ENCODE measurements at regions not wholly inside any gene's neighbourhood (a gene's known extent, or its start where the extent isn't known, plus 50 kb on each side); places are given as distances from the start of the nearest gene placed in this dataset.

DNA sequence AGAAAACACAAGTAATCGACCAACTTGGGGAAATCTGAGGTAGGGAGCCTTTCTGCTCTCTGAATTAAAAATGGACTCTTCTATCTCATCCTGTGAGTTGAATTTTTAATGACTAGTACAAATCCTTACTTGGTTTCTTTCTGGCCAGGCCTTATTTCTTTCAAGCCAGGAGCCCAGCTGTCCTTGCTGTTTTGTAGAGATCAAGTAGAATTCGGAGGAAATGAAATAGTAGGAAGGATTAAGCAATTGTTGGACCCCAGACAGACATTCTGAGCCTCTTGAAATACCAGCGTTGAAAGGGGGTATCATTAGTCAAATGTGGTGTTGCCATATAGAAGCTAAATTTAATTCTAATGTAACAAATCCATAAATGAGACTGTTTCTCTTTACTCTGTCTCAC lies 53.7 kb upstream of the SMIM15 start:
- Histone ChIP-seq H3K27me3 (ENCODE audit: control insufficient read depth in 5 of 5, insufficient read depth in 4 of 5, low read length in 5 of 5) (peaks cover 0 to 4% (median 0%) of the 10 kb centered on the region in 5 donors), H3K9ac (ENCODE audit: low read length in 5 of 5) (no peak overlapping the region), H3K4me1 (ENCODE audit: control insufficient read depth in 5 of 5, insufficient read depth in 5 of 5, low read length in 5 of 5) (peaks cover 0 to 3% (median 0%) of the 10 kb centered on the region in 5 donors), H3K36me3 (ENCODE audit: control insufficient read depth in 5 of 5, insufficient read depth in 5 of 5, low read length in 5 of 5) (no peaks in the 10 kb centered on the region), H3K9me3 (ENCODE audit: control insufficient read depth in 5 of 5, low read length in 5 of 5) (peaks cover 0 to 8% (median 0%) of the 10 kb centered on the region in 5 donors), H3K27ac (ENCODE audit: low read depth, low read length) (no peak overlapping the region), H3K4me3 (ENCODE audit: low read depth in 1 of 5, low read length in 5 of 5) (no peak overlapping the region)

DNA sequence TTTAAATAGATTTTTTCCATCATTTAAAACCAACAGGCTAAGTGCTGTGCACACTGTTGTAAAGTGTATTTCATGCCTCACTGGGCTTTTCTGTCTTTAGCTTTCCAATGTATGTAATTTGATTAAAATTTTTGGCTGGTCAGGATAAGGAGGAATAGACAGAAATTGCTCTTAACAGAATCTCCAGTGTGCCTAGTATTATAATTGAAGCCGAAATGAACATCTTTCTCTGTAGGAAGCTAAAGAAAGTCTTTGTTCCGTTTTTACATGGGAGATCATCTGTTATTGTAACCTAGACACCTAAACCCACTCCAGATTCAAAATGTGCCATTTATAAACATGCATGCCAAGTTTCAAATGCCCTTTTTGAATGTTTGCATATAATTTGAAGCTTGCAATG lies 54.5 kb upstream of the SMIM15 start:
- peaks cover 0 to 4% (median 0%) of the 10 kb centered on the region in 5 donors for H3K27me3 ChIP-seq (ENCODE audit: control insufficient read depth in 5 of 5, insufficient read depth in 4 of 5, low read length in 5 of 5)
- H3K9me3 ChIP-seq (ENCODE audit: control insufficient read depth in 5 of 5, low read length in 5 of 5), result peaks cover 0 to 8% (median 0%) of the 10 kb centered on the region in 5 donors
- H3K36me3 ChIP-seq (ENCODE audit: control insufficient read depth in 5 of 5, insufficient read depth in 5 of 5, low read length in 5 of 5), result no peaks in the 10 kb centered on the region
- no peak overlapping the region for H3K27ac ChIP-seq (ENCODE audit: low read depth, low read length)
- H3K9ac ChIP-seq (ENCODE audit: low read length in 5 of 5), result no peak overlapping the region
- peaks cover 0 to 3% (median 0%) of the 10 kb centered on the region in 5 donors for H3K4me1 ChIP-seq (ENCODE audit: control insufficient read depth in 5 of 5, insufficient read depth in 5 of 5, low read length in 5 of 5)
- no peak overlapping the region for H3K4me3 ChIP-seq (ENCODE audit: low read depth in 1 of 5, low read length in 5 of 5)

DNA sequence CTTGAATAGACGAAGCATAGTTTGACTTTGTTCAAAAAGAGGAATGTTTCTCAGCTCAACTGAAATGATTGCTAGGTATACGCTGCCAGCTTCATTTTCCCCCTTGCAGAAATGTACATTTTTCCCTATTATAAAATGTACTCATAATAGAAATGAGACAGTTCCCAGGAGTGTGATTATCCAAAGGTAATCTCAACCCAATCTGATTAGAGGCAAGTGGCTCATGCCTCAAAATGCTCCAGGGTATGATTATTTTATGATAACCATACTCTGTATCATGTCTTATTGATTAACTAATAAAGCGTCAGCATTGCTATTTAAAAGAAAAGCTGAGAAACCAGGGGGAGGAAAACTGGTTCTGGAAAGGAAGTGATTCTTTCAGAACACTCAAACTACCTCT lies 54.9 kb upstream of the SMIM15 start:
- H3K27me3 ChIP-seq (ENCODE audit: control insufficient read depth in 5 of 5, insufficient read depth in 4 of 5, low read length in 5 of 5), result peaks cover 0 to 4% (median 0%) of the 10 kb centered on the region in 5 donors
- H3K9ac ChIP-seq (ENCODE audit: low read length in 5 of 5), result no peak overlapping the region
- peaks cover 0 to 3% (median 0%) of the 10 kb centered on the region in 5 donors for H3K4me1 ChIP-seq (ENCODE audit: control insufficient read depth in 5 of 5, insufficient read depth in 5 of 5, low read length in 5 of 5)

DNA sequence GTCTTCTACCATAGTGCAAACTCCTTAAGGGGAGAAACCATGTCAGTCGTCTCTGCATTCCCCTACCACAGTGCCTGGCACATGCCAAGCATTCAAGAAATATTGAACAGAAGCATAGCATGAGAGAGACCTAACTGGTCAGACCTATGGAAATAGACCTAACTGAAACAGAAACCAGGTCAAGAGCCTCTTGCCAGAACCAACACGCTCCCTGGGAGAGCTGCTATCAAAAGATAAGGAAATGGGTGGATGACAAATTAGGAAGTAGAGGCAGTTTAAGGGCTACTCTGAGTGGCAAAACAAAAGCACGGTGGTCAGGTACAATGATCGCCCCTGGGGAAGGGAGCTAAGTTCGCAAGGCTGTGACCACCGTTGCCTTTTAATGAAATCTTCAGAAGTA lies 66.0 kb upstream of the SMIM15 start:
- no peak overlapping the region for H3K9ac ChIP-seq (ENCODE audit: low read length in 5 of 5)
- peaks cover 0 to 5% (median 3%) of the 10 kb centered on the region in 5 donors for H3K9me3 ChIP-seq (ENCODE audit: control insufficient read depth in 5 of 5, low read length in 5 of 5)
- H3K4me3 ChIP-seq (ENCODE audit: low read depth in 1 of 5, low read length in 5 of 5), result no peak overlapping the region
- no peak overlapping the region for H3K27ac ChIP-seq (ENCODE audit: low read depth, low read length)
- no peaks in the 10 kb centered on the region for H3K36me3 ChIP-seq (ENCODE audit: control insufficient read depth in 5 of 5, insufficient read depth in 5 of 5, low read length in 5 of 5)
- H3K4me1 ChIP-seq (ENCODE audit: control insufficient read depth in 5 of 5, insufficient read depth in 5 of 5, low read length in 5 of 5), result peaks cover 0 to 2% (median 0%) of the 10 kb centered on the region in 5 donors
- H3K27me3 ChIP-seq (ENCODE audit: control insufficient read depth in 5 of 5, insufficient read depth in 4 of 5, low read length in 5 of 5), result no peaks in the 10 kb centered on the region

More for the DNA sequence above, 54.9 kb upstream of the SMIM15 start:
- Histone ChIP-seq H3K4me3 (ENCODE audit: low read depth in 1 of 5, low read length in 5 of 5) (no peak overlapping the region), H3K27ac (ENCODE audit: low read depth, low read length) (no peak overlapping the region), H3K9me3 (ENCODE audit: control insufficient read depth in 5 of 5, low read length in 5 of 5) (peaks cover 0 to 9% (median 0%) of the 10 kb centered on the region in 5 donors), H3K36me3 (ENCODE audit: control insufficient read depth in 5 of 5, insufficient read depth in 5 of 5, low read length in 5 of 5) (no peaks in the 10 kb centered on the region)

DNA sequence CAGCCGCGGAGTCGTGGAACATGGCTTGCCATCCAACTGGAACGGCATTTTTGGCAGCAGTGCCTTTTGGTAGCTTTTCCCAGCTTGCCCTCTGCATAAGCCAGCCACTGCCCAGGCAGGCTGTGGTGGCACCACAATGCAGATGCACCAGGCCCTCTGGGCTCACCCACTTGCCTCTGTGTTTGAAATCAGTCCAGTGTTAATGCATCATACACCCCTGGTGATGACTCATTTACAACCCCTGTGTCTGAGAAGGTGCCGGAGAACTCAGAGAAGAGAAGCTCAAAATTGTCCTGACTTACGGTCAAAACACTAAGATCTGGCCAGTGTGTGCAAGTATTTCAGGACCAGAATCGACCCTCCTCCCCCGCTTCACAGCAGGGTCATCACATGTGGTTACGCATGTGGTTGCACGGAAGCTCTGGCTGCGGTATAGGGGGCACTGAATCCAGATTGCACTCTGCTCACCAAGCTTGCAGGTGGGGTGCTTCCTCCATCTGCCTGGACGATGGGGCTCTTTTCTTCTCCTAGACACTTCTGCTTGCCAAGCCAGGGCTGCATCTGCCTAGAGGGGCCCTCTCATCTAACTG lies 66.5 kb upstream of the SMIM15 start:
- peaks cover 0 to 2% (median 0%) of the 10 kb centered on the region in 5 donors for H3K4me1 ChIP-seq (ENCODE audit: control insufficient read depth in 5 of 5, insufficient read depth in 5 of 5, low read length in 5 of 5)
- no peaks in the 10 kb centered on the region for H3K27me3 ChIP-seq (ENCODE audit: control insufficient read depth in 5 of 5, insufficient read depth in 4 of 5, low read length in 5 of 5)
- peaks cover 0 to 5% (median 3%) of the 10 kb centered on the region in 5 donors for H3K9me3 ChIP-seq (ENCODE audit: control insufficient read depth in 5 of 5, low read length in 5 of 5)
- no peak overlapping the region for H3K4me3 ChIP-seq (ENCODE audit: low read depth in 1 of 5, low read length in 5 of 5)
- no peak overlapping the region for H3K27ac ChIP-seq (ENCODE audit: low read depth, low read length)
- no peak overlapping the region for H3K9ac ChIP-seq (ENCODE audit: low read length in 5 of 5)
- H3K36me3 ChIP-seq (ENCODE audit: control insufficient read depth in 5 of 5, insufficient read depth in 5 of 5, low read length in 5 of 5), result no peaks in the 10 kb centered on the region

DNA sequence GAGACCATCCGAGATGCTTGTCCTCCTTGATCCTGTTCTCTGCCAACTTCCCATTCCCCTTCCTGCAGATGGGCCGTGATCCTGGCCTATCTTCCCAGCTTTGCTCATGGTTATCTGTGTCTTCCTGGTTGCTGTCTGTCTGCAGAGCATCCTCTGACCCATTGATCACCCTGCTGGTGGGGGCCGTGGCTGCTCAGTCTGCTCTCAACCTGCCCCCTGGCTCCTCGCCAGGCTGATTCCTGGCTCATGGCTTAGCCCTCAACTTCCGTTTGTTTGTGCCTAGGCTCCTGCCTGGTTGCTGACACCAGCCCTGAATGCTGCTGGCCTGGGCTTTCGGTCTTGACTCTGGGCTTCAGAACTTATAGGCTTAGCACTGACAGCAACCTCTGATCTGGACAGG lies 67.1 kb upstream of the SMIM15 start:
- Histone ChIP-seq H3K27ac (ENCODE audit: low read depth, low read length) (no peak overlapping the region), H3K9me3 (ENCODE audit: control insufficient read depth in 5 of 5, low read length in 5 of 5) (peaks cover 0 to 5% (median 3%) of the 10 kb centered on the region in 5 donors), H3K4me1 (ENCODE audit: control insufficient read depth in 5 of 5, insufficient read depth in 5 of 5, low read length in 5 of 5) (peaks cover 0 to 2% (median 0%) of the 10 kb centered on the region in 5 donors), H3K36me3 (ENCODE audit: control insufficient read depth in 5 of 5, insufficient read depth in 5 of 5, low read length in 5 of 5) (no peaks in the 10 kb centered on the region), H3K4me3 (ENCODE audit: low read depth in 1 of 5, low read length in 5 of 5) (no peak overlapping the region), H3K9ac (ENCODE audit: low read length in 5 of 5) (no peak overlapping the region), H3K27me3 (ENCODE audit: control insufficient read depth in 5 of 5, insufficient read depth in 4 of 5, low read length in 5 of 5) (no peaks in the 10 kb centered on the region)

DNA sequence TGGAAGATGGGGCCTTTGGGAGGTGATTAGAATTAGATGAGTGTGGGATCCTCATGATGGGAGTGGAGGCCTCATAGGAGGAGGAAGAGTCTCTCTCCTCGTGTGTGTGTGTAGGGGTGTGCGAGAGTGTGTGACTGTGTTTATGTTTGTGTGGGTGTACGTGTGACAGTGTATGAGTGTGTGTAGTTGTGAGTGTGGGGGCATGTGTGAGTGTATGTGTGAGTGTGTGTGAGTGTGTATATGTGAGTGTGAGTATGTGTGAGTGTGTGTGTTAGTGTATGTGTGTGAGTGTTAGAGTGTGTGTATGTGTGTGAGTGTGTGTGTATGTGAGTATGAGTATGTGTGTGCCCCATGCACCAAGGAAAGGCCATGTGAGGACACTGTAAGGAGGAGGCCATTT lies 68.2 kb upstream of the SMIM15 start:
- H3K27me3 ChIP-seq (ENCODE audit: control insufficient read depth in 5 of 5, insufficient read depth in 4 of 5, low read length in 5 of 5), result no peaks in the 10 kb centered on the region
- no peak overlapping the region for H3K9ac ChIP-seq (ENCODE audit: low read length in 5 of 5)
- peaks cover 0 to 5% (median 3%) of the 10 kb centered on the region in 5 donors for H3K9me3 ChIP-seq (ENCODE audit: control insufficient read depth in 5 of 5, low read length in 5 of 5)
- H3K36me3 ChIP-seq (ENCODE audit: control insufficient read depth in 5 of 5, insufficient read depth in 5 of 5, low read length in 5 of 5), result no peaks in the 10 kb centered on the region
- H3K4me1 ChIP-seq (ENCODE audit: control insufficient read depth in 5 of 5, insufficient read depth in 5 of 5, low read length in 5 of 5), result peaks cover 0 to 2% (median 0%) of the 10 kb centered on the region in 5 donors
- no peak overlapping the region for H3K4me3 ChIP-seq (ENCODE audit: low read depth in 1 of 5, low read length in 5 of 5)
- H3K27ac ChIP-seq (ENCODE audit: low read depth, low read length), result no peak overlapping the region

DNA sequence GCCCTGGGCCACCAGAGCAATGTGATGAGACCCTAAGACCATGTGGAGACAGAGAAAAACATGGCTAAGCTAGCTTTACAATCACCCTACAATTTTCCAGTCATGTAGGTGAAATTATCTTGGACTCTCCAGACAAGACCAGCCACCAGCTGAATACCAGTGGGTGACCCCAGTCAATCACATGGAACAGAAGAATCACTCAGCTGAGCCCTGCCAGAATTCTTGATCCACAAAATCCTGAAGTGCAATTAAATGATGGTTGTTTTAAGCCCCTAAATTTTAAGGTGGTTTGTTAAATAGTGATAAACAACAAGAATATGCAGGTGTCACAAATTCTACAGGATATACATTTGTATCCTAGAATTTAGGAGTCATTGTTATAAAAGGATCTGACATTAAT lies 69.5 kb upstream of the SMIM15 start:
- Histone ChIP-seq H3K4me1 (ENCODE audit: control insufficient read depth in 5 of 5, insufficient read depth in 5 of 5, low read length in 5 of 5) (peaks cover 0 to 2% (median 0%) of the 10 kb centered on the region in 5 donors), H3K4me3 (ENCODE audit: low read depth in 1 of 5, low read length in 5 of 5) (no peak overlapping the region), H3K9me3 (ENCODE audit: control insufficient read depth in 5 of 5, low read length in 5 of 5) (peaks cover 0 to 5% (median 3%) of the 10 kb centered on the region in 5 donors), H3K9ac (ENCODE audit: low read length in 5 of 5) (no peak overlapping the region), H3K27ac (ENCODE audit: low read depth, low read length) (no peak overlapping the region), H3K36me3 (ENCODE audit: control insufficient read depth in 5 of 5, insufficient read depth in 5 of 5, low read length in 5 of 5) (no peaks in the 10 kb centered on the region), H3K27me3 (ENCODE audit: control insufficient read depth in 5 of 5, insufficient read depth in 4 of 5, low read length in 5 of 5) (no peaks in the 10 kb centered on the region)

DNA sequence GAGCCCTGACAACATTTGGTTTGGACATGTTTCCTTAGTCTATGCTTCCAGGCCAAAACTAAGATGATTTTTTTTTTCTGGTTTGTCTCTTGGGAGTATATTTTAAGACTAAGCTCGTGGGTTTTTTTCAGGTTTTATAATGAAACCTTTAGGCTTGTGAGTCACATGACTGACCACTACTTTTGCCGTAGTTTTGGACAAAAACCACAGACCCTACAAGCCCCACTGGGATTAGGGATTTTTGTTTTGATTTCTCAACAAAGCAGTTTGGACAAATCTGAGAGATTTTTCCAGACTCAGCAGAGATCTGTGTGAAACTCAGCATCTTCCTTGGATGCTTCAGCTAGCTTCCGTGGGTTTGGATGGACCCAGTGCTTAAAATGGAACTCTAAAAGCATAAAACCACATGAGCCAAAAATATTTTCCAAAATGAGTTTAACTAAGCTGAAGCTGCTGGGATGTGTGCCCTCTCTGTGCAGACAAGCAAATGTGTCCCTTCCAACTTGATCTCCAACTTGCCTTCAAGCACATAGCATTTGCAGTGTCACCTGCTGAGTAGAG lies 70.3 kb upstream of the SMIM15 start:
- peak overlapping the region in 1 of 5 donors; percentile 30 for H3K9ac ChIP-seq (ENCODE audit: low read length in 5 of 5)
- H3K27me3 ChIP-seq (ENCODE audit: control insufficient read depth in 5 of 5, insufficient read depth in 4 of 5, low read length in 5 of 5), result no peaks in the 10 kb centered on the region
- no peak overlapping the region for H3K4me3 ChIP-seq (ENCODE audit: low read depth in 1 of 5, low read length in 5 of 5)
- peaks cover 0 to 5% (median 3%) of the 10 kb centered on the region in 5 donors for H3K9me3 ChIP-seq (ENCODE audit: control insufficient read depth in 5 of 5, low read length in 5 of 5)
- H3K27ac ChIP-seq (ENCODE audit: low read depth, low read length), result no peak overlapping the region
- H3K36me3 ChIP-seq (ENCODE audit: control insufficient read depth in 5 of 5, insufficient read depth in 5 of 5, low read length in 5 of 5), result no peaks in the 10 kb centered on the region
- H3K4me1 ChIP-seq (ENCODE audit: control insufficient read depth in 5 of 5, insufficient read depth in 5 of 5, low read length in 5 of 5), result peaks cover 0 to 2% (median 0%) of the 10 kb centered on the region in 5 donors

DNA sequence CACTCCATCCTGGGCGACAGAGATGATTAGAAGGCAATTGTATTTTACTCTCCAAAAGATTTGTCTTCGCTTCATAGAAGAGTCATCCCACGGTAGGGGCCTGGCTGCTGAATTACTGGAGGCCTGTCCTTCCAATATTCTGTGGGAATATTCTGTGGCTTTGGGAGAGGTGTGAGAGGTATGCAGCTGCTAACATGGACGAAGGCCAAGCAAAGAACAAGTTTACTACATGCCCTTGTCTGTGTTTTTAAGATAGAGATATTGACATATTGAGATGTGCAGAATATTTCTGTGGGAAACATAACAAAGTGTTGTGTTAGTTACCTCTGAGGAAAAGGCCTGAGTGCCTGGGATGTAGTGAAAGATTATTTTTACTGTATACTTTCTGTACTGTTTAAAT lies 71.8 kb upstream of the SMIM15 start:
- Histone ChIP-seq H3K4me1 (ENCODE audit: control insufficient read depth in 5 of 5, insufficient read depth in 5 of 5, low read length in 5 of 5) (peaks cover 0 to 2% (median 0%) of the 10 kb centered on the region in 5 donors), H3K27ac (ENCODE audit: low read depth, low read length) (no peak overlapping the region), H3K36me3 (ENCODE audit: control insufficient read depth in 5 of 5, insufficient read depth in 5 of 5, low read length in 5 of 5) (no peaks in the 10 kb centered on the region), H3K9ac (ENCODE audit: low read length in 5 of 5) (no peak overlapping the region), H3K9me3 (ENCODE audit: control insufficient read depth in 5 of 5, low read length in 5 of 5) (peaks cover 0 to 8% (median 3%) of the 10 kb centered on the region in 5 donors), H3K4me3 (ENCODE audit: low read depth in 1 of 5, low read length in 5 of 5) (no peak overlapping the region), H3K27me3 (ENCODE audit: control insufficient read depth in 5 of 5, insufficient read depth in 4 of 5, low read length in 5 of 5) (no peaks in the 10 kb centered on the region)
